DND-41 (cell line): ENCODE measurements at regions not wholly inside any gene's neighbourhood (a gene's known extent, or its start where the extent isn't known, plus 50 kb on each side); places are given as distances from the start of the nearest gene placed in this dataset.

ENCODE experiments used
- ATAC-seq: fragments of 200-7000 bp; cut with Tn5 transposase; 3 replicates; pipeline ENCODE4 v1.9.1; 2021; ENCODE audit warnings: low read depth; ENCODE audit not compliant: insufficient read depth
- DNase-seq: peaks from one replicate; pipeline ENCODE4 v3.0.0-alpha.2; 2020
- H2AFZ ChIP-seq: 2 replicates; pipeline ENCODE4 v1.6.0; 2012; ENCODE audit warnings: low read depth, low read length
- H3K27ac ChIP-seq: 2 replicates; pipeline ENCODE4 v1.5.1; 2012; ENCODE audit warnings: low read length, inconsistent platforms
- H3K27me3 ChIP-seq: fragments of 200-600 bp; sonication (generic); 2 replicates; pipeline ENCODE4 v1.6.0; 2012; ENCODE audit warnings: low read length, mild to moderate bottlenecking, inconsistent platforms; ENCODE audit not compliant: insufficient read depth, poor library complexity
- H3K36me3 ChIP-seq: 2 replicates; pipeline ENCODE4 v1.5.1; 2012; ENCODE audit warnings: low read length, inconsistent platforms; ENCODE audit not compliant: insufficient read depth
- H3K4me1 ChIP-seq: 2 replicates; pipeline ENCODE4 v1.5.1; 2012; ENCODE audit warnings: mild to moderate bottlenecking, low read length; ENCODE audit not compliant: insufficient read depth
- H3K4me2 ChIP-seq: 2 replicates; pipeline ENCODE4 v1.6.0; 2012; ENCODE audit warnings: mild to moderate bottlenecking, moderate library complexity, low read length, inconsistent platforms; ENCODE audit not compliant: insufficient read depth
- H3K4me3 ChIP-seq, 2 experiments: fragments of 200-600 bp in 1 of 2; shearing (Covaris generic) in 1 of 2; 2 replicates each; pipeline ENCODE4 v1.5.1; 2012 to 2016; ENCODE audit warnings: inconsistent platforms in 2 of 2, low read length in 2 of 2, mild to moderate bottlenecking in 2 of 2, low read depth in 1 of 2, moderate library complexity in 1 of 2
- H3K79me2 ChIP-seq: 2 replicates; pipeline ENCODE4 v1.6.0; 2012; ENCODE audit warnings: low read length, inconsistent platforms; ENCODE audit not compliant: insufficient read depth
- H3K9ac ChIP-seq: 2 replicates; pipeline ENCODE4 v1.6.0; 2012; ENCODE audit warnings: low read depth, mild to moderate bottlenecking, inconsistent platforms, low read length, moderate library complexity
- H3K9me3 ChIP-seq: 2 replicates; pipeline ENCODE4 v1.5.1; 2012; ENCODE audit warnings: low read length, moderate library complexity, mild to moderate bottlenecking, inconsistent platforms; ENCODE audit not compliant: insufficient read depth, severe bottlenecking
- H4K20me1 ChIP-seq: 2 replicates; pipeline ENCODE4 v1.6.0; 2012; ENCODE audit warnings: low read length; ENCODE audit not compliant: insufficient read depth
- CTCF ChIP-seq: IDR thresholded peaks from 2 replicates; pipeline ENCODE4 v1.5.1; 2012; ENCODE audit warnings: borderline replicate concordance, low read length, moderate library complexity, mild to moderate bottlenecking; ENCODE audit not compliant: poor library complexity, severe bottlenecking; ENCODE audit errors: extremely low read depth
- EZH2 ChIP-seq: IDR thresholded peaks from 3 replicates; pipeline ENCODE4 v1.6.1; 2012; ENCODE audit warnings: borderline replicate concordance, low read depth, mild to moderate bottlenecking, moderate library complexity, low read length, inconsistent platforms; ENCODE audit not compliant: severe bottlenecking

GRCh38 chr12:78430551-78430950 is 434.0 kb upstream of the SYT1 start:
- TF ChIP-seq CTCF (no peak), EZH2 (no peak)
- Histone ChIP-seq H3K9me3 (no peaks in the 10 kb centered on the region), H3K4me3 (no peak overlapping the region), H3K4me1 (no peaks in the 10 kb centered on the region), H3K36me3 (no peaks in the 10 kb centered on the region), H2AFZ (no peak overlapping the region), H3K27ac (no peak overlapping the region), H3K79me2 (no peaks in the 10 kb centered on the region), H3K4me2 (no peak overlapping the region), H3K27me3 (no peaks in the 10 kb centered on the region), H3K9ac (no peak overlapping the region), H4K20me1 (no peaks in the 10 kb centered on the region)
- no peak for ATAC-seq
- DNase-seq = no peak

DNA sequence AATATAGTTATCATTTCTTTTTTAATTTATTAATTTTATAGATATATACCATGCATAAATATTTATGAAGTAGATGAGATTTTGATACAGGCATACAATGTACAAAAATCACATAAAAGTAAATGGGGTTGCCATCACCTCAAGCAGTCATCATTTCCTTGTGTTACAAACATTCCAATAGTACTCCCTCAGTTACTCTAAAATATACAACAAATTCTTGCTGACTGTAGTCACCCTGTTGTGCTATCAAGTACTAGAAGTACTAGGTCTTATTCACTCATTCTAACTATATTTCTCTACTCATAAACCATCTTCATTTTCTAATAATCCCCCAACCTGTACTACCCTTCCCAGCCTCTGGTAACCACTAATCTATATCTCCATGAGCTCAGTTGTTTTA is 432.6 kb upstream of the SYT1 start:
- H3K9ac ChIP-seq = no peak overlapping the region
- no peaks in the 10 kb centered on the region for H4K20me1 ChIP-seq
- H3K27ac ChIP-seq = no peak overlapping the region
- H3K36me3 ChIP-seq = no peaks in the 10 kb centered on the region
- ATAC-seq (no peak), DNase-seq (no peak)
- no peaks in the 10 kb centered on the region for H3K4me1 ChIP-seq
- no peak overlapping the region for H2AFZ ChIP-seq
- H3K9me3 ChIP-seq = no peaks in the 10 kb centered on the region
- no peaks in the 10 kb centered on the region for H3K79me2 ChIP-seq
- no peak overlapping the region for H3K4me3 ChIP-seq
- TF ChIP-seq CTCF = no peak
- no peak for TF ChIP-seq EZH2
- H3K27me3 ChIP-seq = no peaks in the 10 kb centered on the region
- no peak overlapping the region for H3K4me2 ChIP-seq

DNA sequence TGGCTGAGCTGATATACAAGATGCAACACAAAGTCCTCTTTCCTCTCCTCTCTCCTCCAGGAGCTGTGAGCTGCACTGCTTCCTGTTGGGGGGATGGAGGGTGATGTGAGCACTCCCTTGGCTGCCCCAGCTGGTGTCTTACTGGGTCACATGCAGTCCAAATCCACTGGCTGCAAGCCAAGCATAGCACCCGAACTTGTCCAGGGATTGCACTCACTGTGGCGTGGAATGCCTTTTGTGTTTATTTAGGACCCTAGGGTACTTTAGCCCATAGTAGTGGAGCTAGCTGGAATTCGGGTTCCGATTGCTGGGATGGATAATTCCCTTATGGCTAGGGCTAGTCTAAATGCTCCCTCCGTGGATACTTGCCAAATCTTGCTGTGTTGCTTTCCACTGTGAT is 424.9 kb upstream of the SYT1 start:
- H3K36me3 ChIP-seq = no peaks in the 10 kb centered on the region
- no peaks in the 10 kb centered on the region for H3K79me2 ChIP-seq
- no peak overlapping the region for H3K4me3 ChIP-seq
- no peak for ATAC-seq
- no peaks in the 10 kb centered on the region for H3K4me1 ChIP-seq
- no peaks in the 10 kb centered on the region for H4K20me1 ChIP-seq
- no peak overlapping the region for H3K9ac ChIP-seq
- no peak overlapping the region for H3K4me2 ChIP-seq
- DNase-seq = no peak
- H2AFZ ChIP-seq = no peak overlapping the region
- H3K9me3 ChIP-seq = no peaks in the 10 kb centered on the region
- TF ChIP-seq CTCF (no peak), EZH2 (no peak)
- H3K27me3 ChIP-seq = no peaks in the 10 kb centered on the region
- H3K27ac ChIP-seq = no peak overlapping the region

GRCh38 chr12:78441737-78442453 is 422.7 kb upstream of the SYT1 start:
- Histone ChIP-seq H3K9ac (no peak overlapping the region), H3K27me3 (no peaks in the 10 kb centered on the region), H3K27ac (no peak overlapping the region), H3K36me3 (no peaks in the 10 kb centered on the region), H3K4me2 (no peak overlapping the region), H3K79me2 (no peaks in the 10 kb centered on the region), H4K20me1 (no peaks in the 10 kb centered on the region), H2AFZ (no peak overlapping the region), H3K4me3 (no peak overlapping the region), H3K9me3 (no peaks in the 10 kb centered on the region), H3K4me1 (no peaks in the 10 kb centered on the region)
- DNase-seq = no peak
- ATAC-seq = no peak
- TF ChIP-seq EZH2 (no peak), CTCF (no peak)
